ENCODE measurements at regions not wholly inside any gene's neighbourhood (a gene's known extent, or its start where the extent isn't known, plus 50 kb on each side); places are given as distances from the start of the nearest gene placed in this dataset.

DNA sequence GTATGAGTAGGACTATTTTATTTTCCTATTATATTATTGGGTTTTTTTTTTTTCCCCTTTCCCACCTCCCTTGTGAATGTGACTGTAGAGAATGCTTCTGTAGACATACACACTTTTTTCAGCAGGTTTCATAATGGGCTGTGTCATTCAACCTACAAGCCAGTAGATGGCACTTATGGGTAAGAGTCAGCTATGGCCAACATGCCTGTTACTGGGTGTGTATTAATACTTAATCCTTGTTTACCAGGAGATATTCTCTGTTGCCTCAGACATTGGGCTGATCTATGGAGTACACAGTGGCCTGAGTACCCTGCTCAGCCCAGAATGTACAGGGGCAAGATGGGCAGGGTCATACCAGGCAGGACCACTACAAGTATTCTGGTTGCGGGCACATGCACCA, 382.5 kb downstream of the EPHA7 start:
- H4K91ac ChIP-seq (ENCODE audit: insufficient read length, low read depth, low read length), result no peak overlapping the region
- no peak for DNase-seq
- no peak overlapping the region for H3K4me2 ChIP-seq (ENCODE audit: insufficient read depth, insufficient read length, low read length)
- H2AK5ac ChIP-seq (ENCODE audit: insufficient read length, low read length), result no peak overlapping the region
- no peaks in the 10 kb centered on the region; the same call in 1 of the 2 replicates for H3K4me1 ChIP-seq (ENCODE audit: insufficient read depth, low read length)
- no CpG with 5 or more reads among the region's 1 CpG for WGBS (ENCODE audit: extremely low coverage, insufficient read length, low lambda C conversion rate)
- no peaks in the 10 kb centered on the region for H3K79me1 ChIP-seq (ENCODE audit: insufficient read depth, low read depth, low read length, poor library complexity, severe bottlenecking)
- H3K23ac ChIP-seq (ENCODE audit: insufficient read length, low read depth, low read length), result no peak overlapping the region
- no peak overlapping the region for H3T11ph ChIP-seq (ENCODE audit: low read length)
- H3K4me1 Mint-ChIP-seq, result peaks cover 14 to 18% of the 10 kb centered on the region in 2 experiments
- no peaks in the 10 kb centered on the region; the same call in 1 of the 2 replicates for H3K27me3 Mint-ChIP-seq (ENCODE audit: low read depth)
- no peaks in the 10 kb centered on the region for H4K20me1 ChIP-seq (ENCODE audit: control insufficient read depth, insufficient read depth, insufficient read length)
- H3K27ac Mint-ChIP-seq, result no peak overlapping the region; a peak in 1 of 7 replicates
- H3K14ac ChIP-seq (ENCODE audit: insufficient read depth, low read length), result no peak overlapping the region
- H3K4me3 Mint-ChIP-seq, result no peak overlapping the region
- no peak overlapping the region for H2AFZ ChIP-seq (ENCODE audit: low read length)
- H3K56ac ChIP-seq (ENCODE audit: insufficient read length, low read depth, low read length), result no peak overlapping the region
- no peak overlapping the region for H2BK20ac ChIP-seq (ENCODE audit: low read depth, low read length, poor library complexity, severe bottlenecking)
- H3K27ac ChIP-seq (ENCODE audit: insufficient read length, low read depth, low read length), result no peak overlapping the region
- no peak overlapping the region for H2BK120ac ChIP-seq (ENCODE audit: low read depth, low read length, poor library complexity, severe bottlenecking)
- no peak overlapping the region for H2BK12ac ChIP-seq (ENCODE audit: insufficient read length, low read depth, low read length)
- no peak overlapping the region for H4K8ac ChIP-seq (replicated peaks; ENCODE audit: insufficient read length, low read depth, low read length)
- H3K79me2 ChIP-seq (ENCODE audit: insufficient read depth, low read length), result no peaks in the 10 kb centered on the region
- H3K9me3 Mint-ChIP-seq, result peaks cover 12 to 34% of the 10 kb centered on the region in 2 experiments; a peak in 4 of 5 replicates
- H2BK15ac ChIP-seq (ENCODE audit: low read depth, low read length), result no peak overlapping the region
- no peaks in the 10 kb centered on the region for H3K27me3 ChIP-seq (ENCODE audit: insufficient read depth, low read length)
- H3K9ac ChIP-seq (ENCODE audit: extremely low read depth, insufficient read length, low read length), result no peak overlapping the region
- peaks cover 15 to 26% (median 16%) of the 10 kb centered on the region in 3 experiments; a peak in 6 of 7 replicates for H3K36me3 Mint-ChIP-seq (ENCODE audit: insufficient read depth in 1 of 3, low read depth in 3 of 3)
- peaks cover 12% of the 10 kb centered on the region for H3K9me3 ChIP-seq (ENCODE audit: control insufficient read depth, low read depth, low read length)
- H3K18ac ChIP-seq (ENCODE audit: insufficient read length, low read depth, low read length), result no peak overlapping the region
- TF ChIP-seq, protein P1, sequence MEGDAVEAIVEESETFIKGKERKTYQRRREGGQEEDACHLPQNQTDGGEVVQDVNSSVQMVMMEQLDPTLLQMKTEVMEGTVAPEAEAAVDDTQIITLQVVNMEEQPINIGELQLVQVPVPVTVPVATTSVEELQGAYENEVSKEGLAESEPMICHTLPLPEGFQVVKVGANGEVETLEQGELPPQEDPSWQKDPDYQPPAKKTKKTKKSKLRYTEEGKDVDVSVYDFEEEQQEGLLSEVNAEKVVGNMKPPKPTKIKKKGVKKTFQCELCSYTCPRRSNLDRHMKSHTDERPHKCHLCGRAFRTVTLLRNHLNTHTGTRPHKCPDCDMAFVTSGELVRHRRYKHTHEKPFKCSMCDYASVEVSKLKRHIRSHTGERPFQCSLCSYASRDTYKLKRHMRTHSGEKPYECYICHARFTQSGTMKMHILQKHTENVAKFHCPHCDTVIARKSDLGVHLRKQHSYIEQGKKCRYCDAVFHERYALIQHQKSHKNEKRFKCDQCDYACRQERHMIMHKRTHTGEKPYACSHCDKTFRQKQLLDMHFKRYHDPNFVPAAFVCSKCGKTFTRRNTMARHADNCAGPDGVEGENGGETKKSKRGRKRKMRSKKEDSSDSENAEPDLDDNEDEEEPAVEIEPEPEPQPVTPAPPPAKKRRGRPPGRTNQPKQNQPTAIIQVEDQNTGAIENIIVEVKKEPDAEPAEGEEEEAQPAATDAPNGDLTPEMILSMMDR (conservative IDR thresholded peaks at IDR 0.05), result peak; percentile 78
- H3K23me2 ChIP-seq (ENCODE audit: insufficient read length, low read depth, low read length, poor library complexity, severe bottlenecking), result no peaks in the 10 kb centered on the region
- no peak overlapping the region for H2BK5ac ChIP-seq (ENCODE audit: insufficient read length, low read length)
- H3K4ac ChIP-seq (ENCODE audit: low read depth, low read length), result no peak overlapping the region
- no peak overlapping the region for H4K5ac ChIP-seq (ENCODE audit: insufficient read length, low read depth, low read length)

Data from H9 (cell line).